ENCODE measurements at regions not wholly inside any gene's neighbourhood (a gene's known extent, or its start where the extent isn't known, plus 50 kb on each side); places are given as distances from the start of the nearest gene placed in this dataset.

DNA sequence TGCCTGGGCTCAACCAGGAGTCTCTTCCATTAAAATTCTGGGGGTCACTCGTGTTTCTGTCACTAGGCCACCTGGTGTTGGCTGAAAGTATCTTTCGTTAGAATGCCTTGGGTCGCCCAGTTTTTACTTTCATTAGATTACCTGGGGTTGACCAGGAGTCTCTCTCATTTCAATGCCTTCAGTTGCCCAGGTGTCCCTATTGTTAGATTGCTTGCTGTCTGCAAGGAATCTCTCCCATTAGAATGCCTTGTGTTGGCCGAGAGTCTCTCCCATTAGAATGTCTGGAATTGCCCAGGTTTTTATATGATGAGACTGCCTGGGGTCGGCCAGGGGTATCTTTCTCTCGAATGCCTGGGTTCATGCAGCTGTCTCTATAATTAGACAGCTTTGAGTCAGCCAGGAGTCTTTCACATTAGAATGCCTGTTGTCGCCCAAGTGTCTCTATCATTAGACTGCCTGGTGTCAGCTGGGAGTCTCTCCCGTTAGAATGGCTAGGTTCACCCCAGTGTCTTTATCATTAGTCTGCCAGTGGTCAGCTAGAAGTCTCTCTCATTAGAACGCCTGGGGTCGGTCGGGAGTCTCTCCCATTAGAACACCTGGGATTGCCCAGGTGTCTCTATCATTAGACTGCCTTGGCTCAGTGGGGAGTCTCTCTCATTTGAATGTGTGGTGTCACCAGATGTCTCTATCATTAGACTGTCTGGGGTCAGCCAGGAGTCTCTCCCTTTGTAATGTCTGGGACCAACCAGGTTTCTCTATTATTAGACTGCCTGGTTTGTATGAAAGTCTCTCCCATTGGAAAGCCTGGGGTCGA is 1446.8 kb downstream of the UQCRFS1 start:
- H3K36me3 Mint-ChIP-seq (ENCODE audit: low read depth) = peaks cover 93% of the 10 kb centered on the region
- TF ChIP-seq CTCF (IDR thresholded peaks at IDR 0.05) = no peak
- H3K4me3 Mint-ChIP-seq = no peak overlapping the region
- peaks cover 8% of the 10 kb centered on the region for H3K27me3 Mint-ChIP-seq (ENCODE audit: low read depth, poor library complexity)
- no peak for DNase-seq
- no peak overlapping the region for H3K27ac Mint-ChIP-seq
- peaks cover 100% of the 10 kb centered on the region for H3K9me3 Mint-ChIP-seq
- H3K4me1 Mint-ChIP-seq = no peaks in the 10 kb centered on the region

DNA sequence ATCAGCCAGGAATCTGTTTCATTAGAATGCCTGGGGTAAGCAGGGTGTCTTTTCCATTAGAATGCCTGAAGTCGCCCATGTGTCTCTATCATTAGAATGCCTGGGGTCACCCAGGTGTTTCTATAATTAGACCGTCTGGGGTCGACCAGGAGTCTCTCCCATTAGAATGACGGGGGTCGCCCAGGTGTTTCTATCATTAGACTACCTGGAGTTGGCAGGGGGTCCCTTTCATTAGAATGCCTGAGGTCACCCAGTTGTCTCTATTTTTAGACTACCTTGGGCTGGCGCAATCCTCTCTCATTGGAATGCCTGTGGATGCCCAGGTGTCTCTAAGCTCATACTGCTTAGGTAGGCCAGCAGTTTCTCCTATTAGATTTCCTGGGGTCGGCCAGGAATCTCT is 1447.6 kb downstream of the UQCRFS1 start:
- TF ChIP-seq CTCF (IDR thresholded peaks at IDR 0.05) = no peak
- DNase-seq = no peak
- no peaks in the 10 kb centered on the region for H3K4me1 Mint-ChIP-seq
- H3K27me3 Mint-ChIP-seq (ENCODE audit: low read depth, poor library complexity) = peaks cover 11% of the 10 kb centered on the region
- H3K27ac Mint-ChIP-seq = no peak overlapping the region
- H3K4me3 Mint-ChIP-seq = no peak overlapping the region
- H3K36me3 Mint-ChIP-seq (ENCODE audit: low read depth) = peaks cover 93% of the 10 kb centered on the region
- H3K9me3 Mint-ChIP-seq = peaks cover 100% of the 10 kb centered on the region

DNA sequence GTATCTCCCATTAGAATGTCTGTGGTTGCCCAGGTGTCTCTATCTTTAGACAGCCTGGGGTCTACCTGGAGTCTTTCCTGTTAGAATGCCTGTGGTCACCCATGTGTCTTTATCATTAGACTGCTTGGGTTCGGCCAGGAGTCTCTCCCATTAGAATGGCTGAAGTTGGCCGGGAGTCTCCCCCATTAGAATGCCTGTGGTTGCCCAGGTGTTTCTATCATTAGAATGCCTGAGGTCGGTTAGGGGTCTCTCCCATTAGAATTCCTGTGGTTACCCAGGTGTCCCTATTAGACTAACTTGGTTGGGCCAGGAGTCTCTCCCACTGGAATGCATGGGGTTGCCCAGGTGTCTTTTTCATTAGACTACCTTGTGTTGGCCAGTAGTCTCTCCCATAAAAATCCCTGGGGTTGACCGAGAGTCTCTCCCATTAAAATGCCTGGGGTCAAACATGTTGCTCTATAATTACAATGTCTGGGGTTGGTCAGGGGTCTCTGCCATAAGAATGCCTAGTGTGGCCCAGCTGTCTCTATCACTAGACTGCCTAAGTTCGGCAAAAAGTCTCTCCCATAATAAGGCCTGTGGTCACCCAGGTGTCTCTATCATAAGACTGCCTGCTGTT is 1448.7 kb downstream of the UQCRFS1 start:
- no peak for DNase-seq
- no peak overlapping the region for H3K4me3 Mint-ChIP-seq
- no peak for TF ChIP-seq CTCF (IDR thresholded peaks at IDR 0.05)
- H3K9me3 Mint-ChIP-seq = peaks cover 100% of the 10 kb centered on the region
- H3K27ac Mint-ChIP-seq = no peak overlapping the region
- H3K36me3 Mint-ChIP-seq (ENCODE audit: low read depth) = peaks cover 93% of the 10 kb centered on the region
- peaks cover 11% of the 10 kb centered on the region for H3K27me3 Mint-ChIP-seq (ENCODE audit: low read depth, poor library complexity)
- no peaks in the 10 kb centered on the region for H3K4me1 Mint-ChIP-seq

GRCh38 chr19:27762933-27763332 is 1450.0 kb downstream of the UQCRFS1 start:
- TF ChIP-seq CTCF (IDR thresholded peaks at IDR 0.05) = no peak
- peaks cover 9% of the 10 kb centered on the region for H3K27me3 Mint-ChIP-seq (ENCODE audit: low read depth, poor library complexity)
- no peak for DNase-seq
- H3K4me3 Mint-ChIP-seq = no peak overlapping the region
- no peaks in the 10 kb centered on the region for H3K4me1 Mint-ChIP-seq
- peaks cover 97% of the 10 kb centered on the region for H3K36me3 Mint-ChIP-seq (ENCODE audit: low read depth)
- peaks cover 100% of the 10 kb centered on the region for H3K9me3 Mint-ChIP-seq
- H3K27ac Mint-ChIP-seq = no peak overlapping the region

GRCh38 chr19:27759896-27760295 is 1453.1 kb downstream of the UQCRFS1 start:
- TF ChIP-seq CTCF (IDR thresholded peaks at IDR 0.05) = no peak
- no peak for DNase-seq
- no peak overlapping the region for H3K27ac Mint-ChIP-seq
- peaks cover 87% of the 10 kb centered on the region for H3K36me3 Mint-ChIP-seq (ENCODE audit: low read depth)
- H3K4me3 Mint-ChIP-seq = no peak overlapping the region
- peaks cover 94% of the 10 kb centered on the region for H3K9me3 Mint-ChIP-seq
- no peaks in the 10 kb centered on the region for H3K4me1 Mint-ChIP-seq
- H3K27me3 Mint-ChIP-seq (ENCODE audit: low read depth, poor library complexity) = peaks cover 4% of the 10 kb centered on the region
